ENCODE measurements at regions not wholly inside any gene's neighbourhood (a gene's known extent, or its start where the extent isn't known, plus 50 kb on each side); places are given as distances from the start of the nearest gene placed in this dataset.
"Not testable (repeated sequence)": the region's sequence is repeated elsewhere in the genome, so short reads cannot be mapped to it uniquely, and the experiment has no call there.

- WGBS = 88% methylated on average over 2 of the region's 2 CpGs
- TF ChIP-seq CTCF (IDR thresholded peaks at IDR 0.05) = no peak
- no peak for TF ChIP-seq POLR2A (IDR thresholded peaks at IDR 0.05)
- no peak for TF ChIP-seq POLR2AphosphoS5 (IDR thresholded peaks at IDR 0.05)
- no peak for TF ChIP-seq EP300 (IDR thresholded peaks at IDR 0.05)
- H3K4me3 ChIP-seq = no peak overlapping the region
- DNase-seq (ENCODE audit: low spot score in 2 of 2) = no peak
- no peaks in the 10 kb centered on the region for H3K4me1 ChIP-seq
- H3K27ac ChIP-seq = no peak overlapping the region
- H3K9me3 ChIP-seq = no peaks in the 10 kb centered on the region
- no peaks in the 10 kb centered on the region for H3K27me3 ChIP-seq
- no peaks in the 10 kb centered on the region for H3K36me3 ChIP-seq
Measured at GRCh38 chrX:10685923-10686595, 65.7 kb upstream of the MID1 start.

- H3K9me3 ChIP-seq; H3K36me3 ChIP-seq; H3K4me1 ChIP-seq; H3K4me3 ChIP-seq; H3K27ac ChIP-seq; DNase-seq (ENCODE audit: low spot score in 2 of 2); H3K27me3 ChIP-seq: not testable (repeated sequence)
- 73% methylated on average over 4 of the region's 4 CpGs for WGBS
Measured at GRCh38 chrX:10691751-10692150, 71.4 kb upstream of the MID1 start.

GRCh38 chrX:10697616-10698317 lies 77.4 kb upstream of the MID1 start:
- Histone ChIP-seq H3K4me1 (no peaks in the 10 kb centered on the region), H3K27ac (no peak overlapping the region), H3K27me3 (no peaks in the 10 kb centered on the region), H3K9me3 (no peaks in the 10 kb centered on the region), H3K4me3 (no peak overlapping the region), H3K36me3 (no peaks in the 10 kb centered on the region)
- DNase-seq (ENCODE audit: low spot score in 2 of 2) = no peak
- TF ChIP-seq EP300 (IDR thresholded peaks at IDR 0.05) (no peak), POLR2A (IDR thresholded peaks at IDR 0.05) (no peak), POLR2AphosphoS5 (IDR thresholded peaks at IDR 0.05) (no peak), CTCF (IDR thresholded peaks at IDR 0.05) (no peak)
- WGBS = 70% methylated on average over 7 of the region's 7 CpGs

GRCh38 chrX:10698318-10698640 lies 77.9 kb upstream of the MID1 start:
- TF ChIP-seq POLR2AphosphoS5 (IDR thresholded peaks at IDR 0.05) (no peak), EP300 (IDR thresholded peaks at IDR 0.05) (no peak), CTCF (IDR thresholded peaks at IDR 0.05) (no peak), POLR2A (IDR thresholded peaks at IDR 0.05) (no peak)
- no peak for DNase-seq (ENCODE audit: low spot score in 2 of 2)
- H3K27me3 ChIP-seq = no peaks in the 10 kb centered on the region
- H3K9me3 ChIP-seq = no peaks in the 10 kb centered on the region
- H3K4me3 ChIP-seq = no peak overlapping the region
- no peaks in the 10 kb centered on the region for H3K4me1 ChIP-seq
- no peak overlapping the region for H3K27ac ChIP-seq
- H3K36me3 ChIP-seq = no peaks in the 10 kb centered on the region
- 62% methylated on average over 1 of the region's 1 CpG for WGBS

- Histone ChIP-seq H3K27me3 (no peaks in the 10 kb centered on the region), H3K27ac (no peak overlapping the region), H3K4me1 (no peaks in the 10 kb centered on the region), H3K4me3 (no peak overlapping the region), H3K9me3 (no peaks in the 10 kb centered on the region), H3K36me3 (no peaks in the 10 kb centered on the region)
- no peak for TF ChIP-seq POLR2A (IDR thresholded peaks at IDR 0.05)
- no peak for TF ChIP-seq POLR2AphosphoS5 (IDR thresholded peaks at IDR 0.05)
- no peak for TF ChIP-seq EP300 (IDR thresholded peaks at IDR 0.05)
- no peak for TF ChIP-seq CTCF (IDR thresholded peaks at IDR 0.05)
- DNase-seq (ENCODE audit: low spot score in 2 of 2) = no peak
- 44% methylated on average over 4 of the region's 4 CpGs for whole genome bisulfite sequencing
Measured at GRCh38 chrX:10702031-10702430, 81.6 kb upstream of the MID1 start.

GRCh38 chrX:10706342-10706741 lies 86.0 kb upstream of the MID1 start:
- H3K4me1 ChIP-seq; H3K27ac ChIP-seq; H3K36me3 ChIP-seq; H3K4me3 ChIP-seq; H3K27me3 ChIP-seq; DNase-seq (ENCODE audit: low spot score in 2 of 2); H3K9me3 ChIP-seq: not testable (repeated sequence)
- WGBS = 80% methylated on average over 3 of the region's 3 CpGs
